ENCODE measurements at regions not wholly inside any gene's neighbourhood (a gene's known extent, or its start where the extent isn't known, plus 50 kb on each side); places are given as distances from the start of the nearest gene placed in this dataset.

DNA sequence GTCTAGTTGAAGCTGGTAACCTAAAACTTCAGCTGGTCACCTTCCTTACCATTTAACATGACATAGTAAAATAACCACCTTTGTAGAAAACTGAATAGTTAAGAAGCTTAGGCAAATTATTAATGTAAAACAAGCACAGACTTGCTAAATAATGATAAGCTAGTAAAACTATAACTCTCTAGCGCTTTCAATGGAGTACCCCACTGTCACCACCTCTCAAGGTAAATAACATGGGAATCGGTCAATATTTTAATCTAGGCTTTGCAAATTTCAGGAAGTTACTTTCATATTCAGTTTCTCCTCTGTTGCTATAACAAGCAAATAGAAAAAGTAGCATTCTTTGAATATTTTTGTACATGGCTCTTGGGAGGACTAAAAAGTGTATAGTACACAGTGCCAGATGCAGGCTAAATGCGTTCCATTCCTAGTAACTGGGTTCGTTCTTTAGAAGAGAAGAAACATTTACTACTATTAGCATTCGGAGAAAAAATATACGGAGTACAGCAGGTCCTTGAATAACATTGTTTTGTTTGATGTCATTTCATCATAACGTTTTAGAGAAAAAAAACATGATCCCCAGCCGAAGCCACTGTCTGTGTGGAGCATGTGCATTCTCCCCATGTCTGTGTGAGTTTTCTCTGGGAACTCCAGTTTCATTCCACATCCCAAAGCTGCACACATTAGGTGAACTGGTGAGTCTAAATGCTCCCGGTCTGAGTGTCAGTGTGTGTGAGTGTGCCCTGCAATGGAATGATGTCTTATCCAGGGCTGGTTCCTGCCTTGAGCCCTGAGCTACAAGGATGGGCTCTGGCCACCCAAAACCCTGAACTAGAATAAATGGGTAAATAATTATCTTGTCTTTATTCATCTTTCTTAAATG lies 52.5 kb downstream of the EPRS1 start:
- FAIRE-seq, result no peak

DNA sequence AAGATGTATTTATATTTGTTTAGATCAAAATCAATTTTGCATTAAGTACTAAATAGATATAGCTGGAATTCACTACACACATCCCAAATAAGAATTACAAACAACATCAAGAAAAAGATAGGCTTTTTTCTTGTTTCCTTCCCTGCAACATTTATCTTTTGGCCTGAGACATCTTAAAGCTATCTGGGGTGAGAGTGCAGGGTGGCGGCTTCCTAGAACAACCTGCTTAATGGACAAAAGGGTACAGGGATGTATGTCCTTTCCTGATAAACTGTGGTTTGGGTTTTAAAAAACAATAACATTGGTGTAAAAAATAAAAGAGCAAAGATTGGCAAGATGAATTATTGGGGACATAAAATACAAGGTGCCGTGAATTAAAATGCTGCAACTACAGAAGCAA lies 54.4 kb downstream of the EPRS1 start:
- FAIRE-seq, result no peak

DNA sequence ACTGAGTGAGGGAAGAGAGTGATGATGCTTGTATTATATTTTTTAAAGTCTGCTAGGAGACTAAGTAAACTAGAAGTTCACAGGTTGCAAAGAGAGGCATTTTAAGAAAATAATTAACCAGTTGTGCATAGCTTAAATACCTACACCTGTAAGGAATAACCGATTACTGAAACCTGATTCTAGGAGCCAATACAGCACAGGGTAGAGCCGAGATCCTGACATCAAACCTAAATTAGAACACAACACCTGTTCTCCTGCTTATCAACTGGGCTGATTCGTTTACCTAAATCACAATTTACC lies 54.8 kb downstream of the EPRS1 start:
- FAIRE-seq, result peak; percentile 27

DNA sequence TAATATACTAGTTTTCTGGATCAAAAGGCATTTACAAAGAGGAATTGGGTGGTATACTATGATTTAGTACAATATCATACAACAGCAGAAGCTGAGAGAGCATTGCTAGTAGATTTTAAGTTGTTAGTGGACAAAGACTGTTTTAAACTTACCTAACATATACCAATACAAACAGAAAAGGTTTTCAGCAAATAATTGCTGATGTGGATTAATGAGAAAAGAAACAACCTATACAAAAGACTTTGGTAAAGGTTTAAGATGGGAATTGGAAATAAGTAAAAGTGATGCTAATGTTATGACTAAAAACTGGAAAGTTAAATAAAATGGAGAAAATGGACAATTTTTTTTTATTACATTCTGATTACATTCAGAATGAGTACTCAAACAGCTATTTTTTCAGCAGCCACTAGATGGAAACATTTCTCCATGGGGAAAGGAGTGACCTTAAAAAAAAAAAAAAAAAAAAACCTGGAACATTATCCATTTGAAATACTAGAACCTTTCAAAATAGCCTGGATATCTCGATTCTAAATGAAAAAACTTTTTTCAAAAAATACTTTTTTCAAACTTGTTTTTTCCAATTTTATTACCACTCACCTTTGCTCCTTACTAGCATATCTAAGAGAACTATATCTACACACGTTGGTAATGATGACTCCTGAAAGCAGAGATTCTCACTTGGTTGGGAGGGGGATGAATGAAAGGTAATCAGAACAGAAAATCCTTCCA lies 55.4 kb downstream of the EPRS1 start:
- FAIRE-seq, result peak; percentile 95

DNA sequence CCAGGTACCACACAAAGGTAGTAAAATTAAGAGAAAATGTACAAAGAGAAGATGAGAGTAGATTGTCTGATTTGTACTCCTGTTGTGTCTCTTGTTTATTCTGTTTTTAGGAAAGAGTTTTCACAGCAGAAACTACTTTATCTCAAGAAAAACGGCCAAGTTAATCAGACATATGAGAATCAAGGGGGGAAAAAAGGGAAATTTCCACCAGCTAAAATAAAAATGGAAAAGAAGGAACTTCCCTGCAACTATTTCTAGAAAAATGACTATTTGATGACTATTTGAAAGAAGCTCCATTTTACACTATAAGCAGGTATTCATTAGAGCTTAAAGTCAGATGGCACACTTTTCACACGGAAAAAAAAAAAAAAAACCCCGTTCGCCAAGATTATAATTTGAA lies 56.5 kb downstream of the EPRS1 start:
- peak; percentile 56 for FAIRE-seq

DNA sequence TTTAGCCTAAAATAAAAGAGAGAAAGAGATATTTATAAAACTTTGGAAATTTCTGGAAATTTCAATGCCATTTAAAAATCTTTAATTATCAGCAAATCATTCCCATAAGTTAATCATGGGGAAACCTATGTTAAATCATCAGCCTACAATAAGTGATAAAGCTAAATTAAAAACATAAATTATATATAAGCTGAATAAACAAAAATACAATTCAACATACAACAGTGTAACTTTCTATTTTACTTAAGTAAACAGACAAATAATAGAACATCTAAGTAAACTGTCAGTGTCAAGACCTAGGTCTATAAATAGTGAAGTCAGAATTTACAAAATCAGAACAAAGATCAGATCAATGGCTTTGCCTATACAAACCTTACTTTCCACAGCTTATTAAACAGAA lies 57.5 kb downstream of the EPRS1 start:
- peak; percentile 76 for FAIRE-seq

DNA sequence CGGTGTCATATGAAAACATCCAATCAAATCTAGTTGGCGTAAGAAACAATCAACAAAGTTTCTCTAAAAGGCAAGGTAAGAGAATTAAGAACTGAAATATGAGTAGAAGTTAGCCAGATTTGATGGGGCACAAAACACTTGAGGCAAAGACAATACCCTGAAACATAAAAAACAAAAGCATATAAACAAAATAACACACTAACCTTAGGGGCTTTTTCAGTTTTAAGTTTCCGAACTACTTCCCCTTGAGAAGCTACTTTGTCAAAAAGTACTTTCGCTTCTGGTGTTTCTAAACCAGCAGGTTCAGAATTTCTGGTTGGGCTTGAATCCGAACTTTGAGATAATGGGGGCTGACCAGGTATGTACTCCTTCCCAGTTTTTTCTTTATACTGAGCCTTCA lies 57.9 kb downstream of the EPRS1 start:
- FAIRE-seq, result no peak

DNA sequence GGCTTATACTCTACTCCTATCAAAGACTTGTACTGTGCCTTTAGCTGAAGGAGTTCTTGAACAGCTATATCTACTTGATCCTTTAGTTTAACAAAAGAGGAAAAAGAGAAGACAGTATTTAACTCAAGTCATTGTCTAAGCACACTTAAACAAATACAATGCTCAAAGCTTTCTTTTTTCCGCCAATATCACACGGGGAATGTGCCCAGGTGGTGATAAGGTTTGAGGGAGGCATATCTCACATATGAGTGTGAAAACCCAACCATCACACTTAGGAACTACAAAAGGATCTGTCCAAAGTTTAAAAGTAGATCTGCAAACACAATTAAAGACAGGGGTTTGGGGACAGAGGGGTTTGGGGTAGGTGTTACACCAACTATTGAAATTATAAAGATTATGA lies 59.0 kb upstream of the SLC30A10 start:
- FAIRE-seq, result no peak

DNA sequence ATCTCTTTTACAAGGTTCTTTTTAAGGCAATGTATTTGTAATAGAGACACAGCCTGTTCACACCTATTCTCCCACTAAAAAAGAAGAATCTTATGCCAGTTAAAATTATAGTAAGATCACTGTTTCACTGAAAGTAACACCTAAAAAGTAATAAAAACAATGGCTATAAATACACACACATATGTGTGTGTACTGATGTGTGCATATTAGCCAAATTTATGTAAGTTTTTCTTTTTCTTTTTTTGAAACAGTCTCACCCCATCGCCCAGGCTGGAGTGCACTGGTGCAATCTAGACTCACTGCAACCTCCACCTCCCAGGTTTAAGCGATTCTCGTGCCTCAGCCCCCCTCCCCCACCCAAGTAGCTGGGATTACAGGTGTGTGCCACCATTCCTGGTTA lies 56.8 kb upstream of the SLC30A10 start:
- no peak for FAIRE-seq
